ENCODE measurements at regions not wholly inside any gene's neighbourhood (a gene's known extent, or its start where the extent isn't known, plus 50 kb on each side); places are given as distances from the start of the nearest gene placed in this dataset.

DNA sequence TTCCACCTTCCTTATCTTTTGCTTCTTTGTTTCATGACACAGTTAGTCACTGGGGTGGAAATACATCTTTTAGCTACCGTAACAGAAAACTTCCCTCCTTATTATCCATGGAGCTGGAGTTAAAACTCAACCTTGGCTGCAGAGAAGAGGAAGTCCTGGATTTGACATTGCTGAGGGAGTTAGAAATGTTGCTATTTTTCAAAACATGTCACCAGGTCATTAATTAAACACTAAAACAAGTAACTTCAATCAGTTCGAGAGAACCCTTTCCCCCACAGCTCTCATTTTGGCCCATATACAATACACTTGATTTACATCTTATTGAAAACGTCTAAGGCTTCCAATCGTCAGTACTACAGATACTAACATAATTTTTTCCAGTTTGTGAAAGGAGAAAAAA, 237.9 kb upstream of the CD180 start:
- no peak for DNase-seq (ENCODE audit: low read depth)
- no peak overlapping the region for H3K4me3 ChIP-seq (ENCODE audit: low read depth, low read length)
- TF ChIP-seq, protein P1, sequence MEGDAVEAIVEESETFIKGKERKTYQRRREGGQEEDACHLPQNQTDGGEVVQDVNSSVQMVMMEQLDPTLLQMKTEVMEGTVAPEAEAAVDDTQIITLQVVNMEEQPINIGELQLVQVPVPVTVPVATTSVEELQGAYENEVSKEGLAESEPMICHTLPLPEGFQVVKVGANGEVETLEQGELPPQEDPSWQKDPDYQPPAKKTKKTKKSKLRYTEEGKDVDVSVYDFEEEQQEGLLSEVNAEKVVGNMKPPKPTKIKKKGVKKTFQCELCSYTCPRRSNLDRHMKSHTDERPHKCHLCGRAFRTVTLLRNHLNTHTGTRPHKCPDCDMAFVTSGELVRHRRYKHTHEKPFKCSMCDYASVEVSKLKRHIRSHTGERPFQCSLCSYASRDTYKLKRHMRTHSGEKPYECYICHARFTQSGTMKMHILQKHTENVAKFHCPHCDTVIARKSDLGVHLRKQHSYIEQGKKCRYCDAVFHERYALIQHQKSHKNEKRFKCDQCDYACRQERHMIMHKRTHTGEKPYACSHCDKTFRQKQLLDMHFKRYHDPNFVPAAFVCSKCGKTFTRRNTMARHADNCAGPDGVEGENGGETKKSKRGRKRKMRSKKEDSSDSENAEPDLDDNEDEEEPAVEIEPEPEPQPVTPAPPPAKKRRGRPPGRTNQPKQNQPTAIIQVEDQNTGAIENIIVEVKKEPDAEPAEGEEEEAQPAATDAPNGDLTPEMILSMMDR (IDR thresholded peaks at IDR 0.05; ENCODE audit: low read depth, low read length, missing control alignments) = no peak
- in situ Hi-C loops (cut with HindIII; ENCODE audit: low sequenced_read_pairs) = no loop called here

DNA sequence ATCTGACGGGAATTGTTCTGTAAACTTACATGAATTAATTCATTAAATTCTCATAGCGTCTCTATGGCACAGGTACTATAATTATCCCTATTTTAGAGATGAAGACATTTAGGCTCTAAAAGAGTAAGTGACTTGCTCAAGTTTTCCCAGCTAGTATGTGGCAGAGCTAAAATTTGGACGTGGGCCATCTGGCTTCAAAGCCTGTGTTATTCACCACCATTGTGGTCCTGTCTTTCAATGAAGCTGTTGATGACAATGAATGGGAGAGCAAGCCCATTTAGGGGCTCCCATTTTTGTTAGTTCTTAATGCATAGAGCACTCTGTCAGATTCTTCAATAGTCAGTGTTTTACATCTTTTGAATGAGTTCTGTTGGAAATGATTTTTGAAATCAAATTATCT, 236.0 kb upstream of the CD180 start:
- in situ Hi-C loops (cut with HindIII; ENCODE audit: low sequenced_read_pairs) = no loop called here
- H3K4me3 ChIP-seq (ENCODE audit: low read depth, low read length) = no peak overlapping the region
- no peak for DNase-seq (ENCODE audit: low read depth)
- TF ChIP-seq, protein P1 (IDR thresholded peaks at IDR 0.05; ENCODE audit: low read depth, low read length, missing control alignments) = no peak

DNA sequence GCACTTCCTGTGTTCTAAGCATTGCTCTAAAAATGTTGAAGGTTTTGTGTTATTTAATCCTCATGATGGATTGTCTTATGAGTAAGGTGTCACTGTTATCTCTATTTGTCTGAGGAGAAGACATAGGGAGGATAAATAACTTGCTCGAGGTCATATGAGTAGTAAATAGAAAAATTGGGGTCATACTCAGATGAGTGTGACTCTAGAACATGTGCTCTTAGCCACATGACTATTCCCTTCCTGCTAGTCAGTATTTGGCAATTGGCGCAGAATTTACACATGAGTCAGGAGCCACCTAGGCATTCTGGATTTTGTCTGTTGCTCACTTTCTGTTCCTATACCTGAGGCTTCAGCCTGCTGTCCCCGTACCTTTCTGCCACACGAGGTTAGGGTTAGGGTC, 234.6 kb upstream of the CD180 start:
- DNase-seq (ENCODE audit: low read depth) = no peak
- in situ Hi-C loops (cut with HindIII; ENCODE audit: low sequenced_read_pairs) = no loop called here
- H3K4me3 ChIP-seq (ENCODE audit: low read depth, low read length) = no peak overlapping the region
- TF ChIP-seq, protein P1 (IDR thresholded peaks at IDR 0.05; ENCODE audit: low read depth, low read length, missing control alignments) = no peak

DNA sequence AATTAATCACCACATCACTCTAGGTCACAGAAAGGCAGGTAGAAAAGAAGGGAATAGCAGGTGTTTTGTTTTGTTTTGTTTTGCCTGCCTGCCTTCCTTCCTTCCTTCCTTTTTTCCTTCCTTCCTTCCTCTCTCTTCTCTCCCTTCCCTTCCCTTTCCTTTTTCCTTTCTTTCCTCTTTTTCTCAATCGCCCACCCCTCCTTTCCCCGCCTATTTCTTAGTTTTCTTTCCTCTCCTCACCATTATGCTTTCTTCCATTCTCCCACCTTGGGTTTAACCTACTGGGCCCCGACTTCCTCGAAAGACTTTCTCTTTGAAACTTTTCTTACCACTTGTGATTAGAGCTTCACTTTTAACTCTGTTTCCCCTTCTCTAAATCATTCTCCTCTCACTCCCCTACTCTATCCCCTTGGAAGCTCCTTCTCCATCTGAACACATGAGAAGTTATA, 231.3 kb upstream of the CD180 start:
- in situ Hi-C loops (cut with HindIII; ENCODE audit: low sequenced_read_pairs) = no loop called here
- TF ChIP-seq, protein P1 (IDR thresholded peaks at IDR 0.05; ENCODE audit: low read depth, low read length, missing control alignments) = no peak
- DNase-seq (ENCODE audit: low read depth) = no peak
- no peak overlapping the region for H3K4me3 ChIP-seq (ENCODE audit: low read depth, low read length)

DNA sequence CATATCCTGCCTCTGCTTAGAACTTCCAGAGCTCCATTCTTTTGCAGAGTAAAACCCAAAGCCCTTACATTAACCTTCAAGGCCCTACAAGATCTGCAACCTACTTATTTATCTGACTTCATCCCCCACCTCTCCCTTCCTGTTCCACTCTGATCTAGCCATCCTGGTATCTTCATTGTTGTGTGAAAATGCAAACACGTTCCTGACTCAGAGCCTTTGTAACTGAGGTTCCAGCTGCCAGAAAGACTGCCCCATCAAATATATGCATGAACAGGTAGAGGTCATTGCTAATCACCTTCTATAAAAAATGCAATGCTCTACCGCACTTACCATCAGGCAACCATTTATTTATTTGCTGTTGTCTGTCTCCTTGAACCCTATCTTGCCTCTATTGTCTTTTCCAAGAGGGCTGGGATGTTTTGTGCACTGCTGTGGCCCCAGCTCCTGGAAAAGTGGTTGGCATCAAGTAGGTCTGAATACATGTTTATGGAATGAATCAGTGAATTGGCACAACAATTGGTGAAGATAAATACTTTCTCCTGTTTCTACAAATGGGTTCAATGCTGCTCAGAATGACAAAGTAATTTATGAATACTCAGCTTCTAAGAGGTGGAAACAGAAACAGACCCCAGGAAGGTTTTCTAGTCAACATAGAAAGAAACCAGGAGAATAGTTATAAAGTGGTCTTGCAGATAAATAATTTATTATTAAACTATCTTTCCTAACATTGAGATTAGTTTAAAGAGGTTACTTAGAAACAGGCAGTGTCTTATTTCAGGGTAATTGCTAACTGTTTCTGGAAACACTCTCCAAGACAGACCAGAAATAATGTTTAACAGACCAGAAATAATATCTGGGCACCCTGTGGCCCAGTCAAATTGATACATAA, 230.6 kb upstream of the CD180 start:
- in situ Hi-C loops (cut with HindIII; ENCODE audit: low sequenced_read_pairs) = no loop called here
- no peak overlapping the region for H3K4me3 ChIP-seq (ENCODE audit: low read depth, low read length)
- DNase-seq (ENCODE audit: low read depth) = no peak
- TF ChIP-seq, protein P1 (IDR thresholded peaks at IDR 0.05; ENCODE audit: low read depth, low read length, missing control alignments) = no peak

DNA sequence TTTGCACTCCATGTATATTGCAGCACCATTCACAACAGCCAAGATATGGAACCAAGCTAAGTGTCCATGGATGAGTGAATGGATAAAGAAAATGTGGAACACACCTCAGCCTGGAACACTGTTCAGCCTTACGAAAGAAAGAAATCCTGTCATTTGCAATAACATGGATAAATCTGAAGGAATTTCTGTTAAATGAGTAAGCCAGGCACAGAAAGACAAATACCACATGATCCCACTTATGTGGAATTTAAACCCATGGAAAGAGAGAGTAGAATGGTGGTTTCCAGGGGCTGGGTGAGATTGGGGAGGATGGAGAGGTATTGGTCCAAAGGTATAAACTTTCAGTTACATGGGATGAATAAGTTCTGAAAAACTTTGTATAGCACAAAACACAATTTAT, 228.9 kb upstream of the CD180 start:
- in situ Hi-C loops (cut with HindIII; ENCODE audit: low sequenced_read_pairs) = no loop called here
- DNase-seq (ENCODE audit: low read depth) = no peak
- H3K4me3 ChIP-seq (ENCODE audit: low read depth, low read length) = no peak overlapping the region
- TF ChIP-seq, protein P1 (IDR thresholded peaks at IDR 0.05; ENCODE audit: low read depth, low read length, missing control alignments) = no peak
